ENCODE measurements at regions not wholly inside any gene's neighbourhood (a gene's known extent, or its start where the extent isn't known, plus 50 kb on each side); places are given as distances from the start of the nearest gene placed in this dataset.

DNA sequence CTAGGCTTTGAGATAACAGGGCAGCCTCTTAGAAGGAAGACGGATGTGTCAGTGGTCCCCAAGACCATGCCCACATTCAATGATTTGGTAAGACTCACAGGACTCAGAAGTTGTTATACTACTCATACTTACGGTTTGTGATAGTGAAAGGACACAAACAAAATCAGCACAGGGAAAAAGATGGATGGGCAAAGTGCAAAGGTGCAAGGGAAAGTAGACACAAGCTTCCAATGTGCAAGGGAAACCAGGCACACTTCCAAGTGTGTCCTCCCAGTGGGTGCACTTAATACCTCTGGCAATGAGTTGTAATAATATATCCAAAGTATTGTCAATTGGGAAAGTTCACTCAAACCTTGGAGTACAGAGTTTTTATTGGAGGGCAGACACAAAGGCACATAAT is 53.8 kb upstream of the VCX start:
- DNase-seq: no peak

DNA sequence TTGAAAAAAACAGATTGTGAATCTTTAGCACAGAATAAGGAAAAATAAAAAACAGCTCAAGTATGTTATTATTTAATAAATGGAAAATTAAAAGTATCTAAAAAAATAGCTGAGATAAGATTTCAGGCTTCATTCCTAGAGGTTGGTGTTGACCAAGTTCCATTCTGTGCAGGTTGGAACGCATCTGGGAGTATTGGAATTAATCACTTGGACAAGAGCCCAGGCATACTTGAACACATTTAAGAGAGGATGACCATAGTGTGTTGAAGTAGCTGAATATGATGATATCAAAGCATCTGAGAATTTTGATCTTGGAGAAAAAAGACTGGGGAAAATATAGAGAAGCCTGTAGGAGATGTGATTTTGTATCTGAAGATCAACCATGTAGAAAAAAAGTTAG is 54.6 kb upstream of the VCX start:
- DNase-seq: no peak

DNA sequence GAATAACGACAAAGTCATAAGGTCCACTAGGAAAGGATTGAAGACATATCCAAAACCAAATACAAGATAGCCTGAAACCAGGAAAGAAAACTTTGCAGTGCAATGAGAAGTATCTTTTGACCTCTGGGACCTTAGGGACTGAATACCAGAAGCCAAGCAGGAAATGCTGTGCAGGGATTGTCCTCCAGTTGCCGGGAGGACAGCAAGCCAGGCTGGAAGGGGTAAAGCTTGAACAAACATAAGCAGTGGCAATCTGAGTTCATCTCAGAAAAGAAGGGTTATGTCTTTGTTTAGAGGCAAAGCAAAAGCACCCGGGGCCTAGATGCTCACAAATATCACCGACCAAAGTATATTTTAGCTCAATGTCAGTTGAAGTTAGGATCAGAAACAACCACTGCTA is 55.3 kb upstream of the VCX start:
- no peak for DNase-seq

DNA sequence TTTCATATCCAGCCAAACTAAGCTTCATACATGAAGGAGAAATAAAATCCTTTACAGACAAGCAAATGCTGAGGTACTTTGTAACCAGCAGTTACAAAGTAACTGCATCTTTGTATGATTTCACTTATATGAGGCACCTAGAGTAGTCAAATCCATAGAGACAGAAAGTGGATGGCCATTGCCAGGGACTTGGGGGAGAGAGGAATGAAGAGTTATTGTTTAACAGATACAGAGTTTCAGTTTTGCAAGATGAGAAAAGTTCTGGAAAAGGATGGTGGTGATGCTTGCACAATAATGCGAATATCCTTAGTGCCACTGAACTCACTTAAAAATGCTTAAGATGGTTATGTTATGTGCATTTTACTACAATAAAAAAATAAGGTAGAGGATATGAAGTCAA is 58.4 kb upstream of the VCX start:
- DNase-seq: no peak

DNA sequence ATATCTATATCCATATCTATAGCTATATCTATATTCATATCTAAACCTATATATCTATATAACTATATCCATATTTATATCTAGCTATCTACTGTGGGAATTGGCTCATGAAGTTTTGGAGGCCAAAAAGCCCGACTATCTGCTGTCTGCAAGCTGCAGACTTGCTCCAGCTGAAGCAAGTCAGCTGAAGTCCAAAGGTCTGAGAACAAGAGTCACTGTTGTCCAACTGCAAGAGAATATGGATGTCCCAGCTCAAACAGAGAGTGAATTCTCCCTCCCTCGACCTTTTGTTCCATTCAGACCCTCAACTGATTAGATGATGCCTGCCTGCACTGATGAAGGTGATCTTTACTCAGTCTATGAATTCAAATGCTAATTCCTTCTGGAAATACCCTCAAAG is 63.3 kb upstream of the VCX start:
- no peak for DNase-seq

DNA sequence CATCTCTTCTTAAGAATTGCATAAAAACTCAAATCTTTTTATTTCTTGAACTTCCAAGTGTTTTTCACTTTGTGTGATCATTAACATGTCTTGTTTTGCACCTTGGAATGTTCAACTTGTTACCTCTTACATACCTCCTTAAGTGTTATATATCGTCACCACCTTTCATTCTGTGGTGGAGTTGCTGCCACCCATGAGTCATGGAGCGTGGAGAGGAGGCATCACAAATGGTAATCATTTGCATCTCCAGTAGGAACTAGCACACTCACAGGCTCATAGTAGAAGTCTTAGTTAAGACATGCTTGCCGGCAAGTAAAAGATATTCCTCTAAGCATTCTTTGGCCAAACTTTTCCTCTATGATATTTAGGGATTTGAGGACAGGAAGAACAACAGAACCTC is 67.0 kb upstream of the VCX start:
- no peak for DNase-seq

DNA sequence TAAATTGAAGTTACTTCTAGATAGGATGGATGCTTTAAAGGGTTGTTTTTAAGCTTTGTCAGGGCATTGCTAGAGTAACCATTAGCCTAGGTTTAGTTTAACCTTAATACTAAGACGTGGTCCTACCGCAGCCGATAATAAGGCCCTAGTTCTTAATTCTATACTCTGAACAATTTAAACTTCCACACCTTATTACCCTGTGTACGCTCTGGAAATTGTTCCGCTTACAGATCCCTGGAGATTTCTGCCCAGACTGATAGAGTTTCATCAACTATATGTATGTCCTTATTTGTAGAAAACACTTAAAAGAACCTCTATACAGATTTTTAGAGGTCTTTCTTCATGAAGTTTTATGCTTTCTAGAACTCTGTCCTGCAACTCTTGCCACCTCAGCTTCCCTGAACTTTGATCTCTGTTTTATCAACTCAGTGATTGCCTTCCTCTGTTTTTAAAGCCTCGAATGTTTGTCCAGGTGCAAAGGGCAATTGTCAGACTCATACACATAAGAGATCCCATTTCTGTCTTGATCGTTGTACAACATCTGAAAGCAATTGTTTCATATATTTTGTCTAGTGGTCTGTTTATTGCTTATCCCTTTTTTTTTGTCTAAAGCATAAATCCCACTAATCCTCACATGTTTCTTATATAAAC is 71.1 kb upstream of the VCX start:
- no peak for DNase-seq

DNA sequence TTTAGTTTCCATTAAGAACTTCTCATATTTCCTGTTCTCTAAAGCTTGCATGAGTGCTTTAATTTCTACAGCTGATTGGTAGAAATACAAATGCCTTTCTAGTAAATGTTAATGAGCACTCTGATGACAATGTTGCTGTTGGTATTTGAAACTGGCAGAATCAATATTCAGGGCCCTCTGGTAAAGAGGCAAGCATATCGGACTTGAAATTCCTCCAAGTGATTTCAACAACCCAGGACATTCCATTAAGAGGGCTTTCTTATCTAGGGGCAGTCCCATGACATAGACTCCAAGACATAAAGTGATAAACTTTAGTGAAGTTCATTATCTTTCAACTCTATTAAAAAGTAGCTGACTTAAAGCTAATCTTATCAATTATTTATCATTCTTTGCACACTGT is 83.1 kb upstream of the VCX start:
- DNase-seq: no peak

DNA sequence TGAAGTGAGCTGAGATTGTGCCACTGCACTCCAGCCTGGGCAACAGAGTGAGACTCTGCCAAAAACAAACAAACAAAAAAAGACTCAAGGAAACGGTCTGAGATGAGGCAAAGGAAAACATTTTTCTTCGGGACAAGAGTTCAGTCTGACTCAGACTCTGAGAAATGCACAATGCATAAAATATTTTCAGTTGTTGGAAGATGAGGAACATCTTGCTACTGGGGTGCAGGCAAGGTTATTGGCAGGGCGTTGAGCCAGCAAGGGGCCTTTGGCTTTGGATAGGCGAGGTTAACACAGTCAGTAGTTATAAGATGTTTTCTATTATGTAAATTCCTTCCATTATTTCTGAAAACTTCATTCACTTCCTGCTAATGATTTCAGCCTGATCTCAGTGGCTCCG is 96.1 kb upstream of the VCX start:
- DNase-seq: no peak

DNA sequence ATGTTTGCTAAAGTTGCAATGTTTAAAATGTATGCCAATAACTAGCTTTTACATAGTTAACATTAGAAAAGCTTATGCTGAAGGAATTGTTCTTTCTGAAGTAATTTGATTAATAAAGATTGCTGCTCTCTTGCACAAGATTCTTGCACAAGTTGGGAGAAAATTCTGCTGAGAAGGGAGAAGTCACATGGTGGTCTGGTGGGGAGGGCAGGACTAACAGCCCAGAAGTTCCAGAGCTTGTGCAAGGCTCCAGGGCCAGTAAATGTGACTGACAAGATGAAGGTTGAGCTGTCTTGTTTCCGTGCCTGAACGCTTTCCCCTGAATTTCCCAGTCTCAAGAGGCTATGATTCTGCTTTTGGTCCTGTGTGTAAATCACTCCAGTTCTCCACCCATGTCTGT is 112.9 kb upstream of the VCX start:
- DNase-seq: no peak

DNA sequence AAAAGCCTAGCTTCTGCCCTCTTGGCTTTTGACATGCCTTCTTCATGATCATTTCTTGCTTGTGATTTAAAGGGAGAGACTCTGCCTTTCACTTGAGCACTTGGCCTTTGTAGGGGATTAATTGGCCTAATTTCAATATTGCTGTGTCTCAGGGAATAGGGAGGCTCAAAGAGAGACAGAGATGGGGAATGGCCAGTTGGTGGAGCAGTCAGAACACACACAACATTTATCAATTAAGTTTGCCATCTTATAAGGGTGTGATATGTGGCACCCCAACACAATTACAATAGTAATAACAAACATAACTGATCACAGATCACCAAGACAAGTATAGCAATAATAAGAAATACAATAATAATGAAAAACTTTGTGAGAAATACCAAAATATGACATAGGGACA is 122.5 kb upstream of the VCX start:
- DNase-seq: no peak

DNA sequence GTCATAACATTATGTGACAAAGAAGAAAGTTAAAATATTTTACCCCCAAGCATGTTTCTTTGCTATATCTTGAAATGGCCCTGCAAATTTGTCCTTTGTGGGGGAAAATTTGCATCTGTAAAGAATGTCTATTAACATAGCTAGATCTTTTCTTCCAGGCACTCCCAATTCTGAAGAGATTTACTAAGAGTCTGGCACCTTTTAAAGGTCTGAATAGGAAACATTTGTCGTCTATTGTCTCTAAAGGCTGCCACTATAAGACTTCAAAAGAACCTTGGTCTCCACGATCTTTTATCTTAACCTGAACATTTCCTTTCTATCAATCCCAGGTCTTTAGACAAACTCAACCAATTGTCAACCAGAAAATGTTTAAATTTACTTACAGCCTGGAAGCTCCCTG is 128.6 kb upstream of the VCX start:
- no peak for DNase-seq

DNA sequence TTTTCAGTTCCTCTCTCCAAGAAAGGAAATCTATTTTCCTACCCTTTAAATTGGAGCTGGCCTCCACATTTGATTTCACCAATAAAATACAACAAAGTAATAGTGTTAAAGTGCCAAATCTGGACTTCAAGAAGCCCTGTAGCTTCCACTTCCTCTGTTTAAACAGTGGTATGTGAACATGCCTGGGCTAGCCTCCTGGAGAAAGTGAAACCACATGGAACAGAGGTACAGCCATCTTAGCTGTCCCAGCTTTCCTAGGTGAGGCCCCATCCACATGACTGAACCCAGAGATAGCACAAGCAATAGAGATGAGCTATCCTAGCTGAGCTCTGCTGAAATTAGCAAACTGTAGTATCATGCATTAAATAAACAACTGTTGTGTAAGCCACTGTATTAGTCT is 131.8 kb upstream of the VCX start:
- DNase-seq: no peak

DNA sequence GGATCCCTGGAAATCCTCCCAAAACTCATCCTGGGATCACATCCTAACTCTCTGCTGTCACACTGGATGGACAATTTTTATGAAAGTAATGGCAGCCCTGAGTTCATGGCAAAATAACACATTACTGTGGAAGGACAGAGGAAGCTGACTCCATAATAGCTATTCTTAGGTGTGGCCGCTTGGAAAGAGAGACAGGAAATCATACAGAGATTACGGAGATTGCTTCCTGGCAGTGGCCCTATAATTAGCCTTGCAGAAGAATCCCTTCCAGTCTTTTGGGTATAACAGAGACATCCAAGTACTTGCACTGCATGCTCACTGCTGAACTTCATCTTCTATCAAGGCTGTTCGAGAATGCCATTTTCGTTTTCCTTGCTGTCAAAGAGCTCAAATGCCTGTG is 133.1 kb upstream of the VCX start:
- DNase-seq: no peak

DNA sequence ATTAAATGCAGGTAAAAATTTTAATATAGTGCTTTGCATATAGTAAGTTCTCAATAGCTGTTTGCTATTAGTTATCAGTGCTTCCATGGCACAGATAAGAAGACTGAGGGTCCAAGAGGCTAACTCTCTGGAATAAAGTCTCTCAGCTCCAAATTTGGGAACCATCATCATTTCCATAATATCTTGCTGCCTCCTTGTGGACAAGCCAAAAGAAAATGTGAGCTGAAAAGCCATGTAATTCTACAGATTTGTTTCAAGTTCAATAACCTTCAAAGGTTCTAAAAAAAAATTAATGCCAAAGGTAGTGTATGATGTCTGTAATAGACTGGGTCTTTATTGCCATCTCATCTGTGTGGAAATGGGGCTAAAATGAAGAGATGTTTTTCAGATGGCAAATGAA is 136.9 kb upstream of the VCX start:
- no peak for DNase-seq

DNA sequence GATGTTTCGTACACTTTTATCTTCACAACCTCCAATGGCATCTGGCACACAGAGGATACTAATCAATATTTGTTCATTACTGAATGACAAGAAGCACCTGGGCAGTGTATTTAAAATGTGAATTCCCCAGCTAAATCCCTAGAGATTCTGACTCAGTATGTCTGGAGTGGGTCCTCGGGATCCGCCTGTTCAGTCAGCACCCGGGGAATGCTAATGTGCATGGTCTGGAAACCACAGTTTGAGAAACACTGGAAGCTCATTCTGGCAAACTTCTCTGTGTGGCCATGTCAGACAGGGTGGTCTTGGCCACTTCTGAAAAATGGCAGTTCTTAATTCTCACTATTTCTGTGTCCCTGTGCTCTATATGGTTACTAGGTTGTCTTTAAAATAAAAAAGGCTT is 138.8 kb upstream of the VCX start:
- no peak for DNase-seq

DNA sequence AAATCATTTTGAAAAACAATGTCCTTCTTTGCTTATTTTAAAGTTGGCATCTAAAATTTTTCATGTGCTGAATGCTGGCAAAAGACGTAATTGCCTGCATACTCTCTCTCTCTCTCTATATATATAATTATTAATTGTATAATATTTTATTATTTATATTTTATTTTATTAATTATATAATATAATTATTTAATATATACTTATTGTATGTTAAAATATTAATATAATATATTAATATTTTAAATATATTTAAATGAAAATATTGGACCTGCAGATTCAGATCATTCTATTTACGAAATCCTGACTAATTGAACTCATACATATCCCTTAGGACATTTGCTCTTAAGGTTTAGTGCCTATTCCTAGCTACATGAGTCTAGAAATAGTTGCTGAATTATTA is 144.7 kb upstream of the VCX start:
- DNase-seq: no peak

DNA sequence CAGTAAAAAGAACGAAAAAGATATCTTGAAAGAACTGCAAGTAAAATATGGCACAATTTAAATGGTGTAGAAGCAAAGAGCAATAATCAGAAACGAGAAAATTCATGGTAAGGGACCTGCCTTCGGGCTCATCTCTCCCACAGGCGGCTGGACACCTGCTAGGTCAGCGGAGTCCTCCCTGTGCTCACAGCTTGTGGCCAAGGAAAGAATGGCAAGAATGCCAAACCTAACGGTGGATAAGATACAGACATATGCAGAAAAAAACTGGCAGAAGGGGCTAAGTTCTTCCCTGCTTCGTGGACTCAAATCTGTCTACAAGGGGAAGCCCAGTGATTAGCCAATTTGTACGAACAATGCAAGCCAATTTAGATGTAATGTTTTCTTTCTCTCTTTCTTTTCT is 152.1 kb upstream of the VCX start:
- DNase-seq: no peak

DNA sequence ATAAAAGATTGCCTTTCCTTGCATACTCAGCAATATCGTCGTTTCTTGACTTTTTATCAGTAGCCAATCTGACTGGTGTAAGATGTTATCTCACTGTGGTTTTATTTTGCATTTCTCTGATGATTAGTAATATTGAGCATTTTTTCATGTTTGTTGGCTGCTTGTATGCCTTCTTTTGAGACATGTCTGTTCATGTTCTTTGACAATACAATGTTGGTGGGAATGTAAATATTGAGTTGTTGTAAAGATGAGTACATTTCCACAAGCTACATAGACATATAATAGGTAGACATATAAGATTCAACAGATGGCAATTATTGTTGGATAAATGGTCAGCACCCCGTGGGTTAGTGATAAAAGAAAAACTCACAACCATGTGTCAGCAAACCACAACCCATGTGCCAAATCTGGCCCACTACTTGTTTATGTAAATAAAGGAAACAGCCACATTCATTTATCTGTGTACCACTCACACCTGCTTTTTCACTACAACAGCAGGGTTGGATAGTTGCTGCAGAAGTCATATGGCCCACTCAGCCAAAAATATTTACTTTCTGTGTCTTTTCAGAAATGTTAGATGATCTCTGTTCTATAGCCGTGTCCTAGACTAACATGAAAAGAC is 153.1 kb upstream of the VCX start:
- no peak for DNase-seq

DNA sequence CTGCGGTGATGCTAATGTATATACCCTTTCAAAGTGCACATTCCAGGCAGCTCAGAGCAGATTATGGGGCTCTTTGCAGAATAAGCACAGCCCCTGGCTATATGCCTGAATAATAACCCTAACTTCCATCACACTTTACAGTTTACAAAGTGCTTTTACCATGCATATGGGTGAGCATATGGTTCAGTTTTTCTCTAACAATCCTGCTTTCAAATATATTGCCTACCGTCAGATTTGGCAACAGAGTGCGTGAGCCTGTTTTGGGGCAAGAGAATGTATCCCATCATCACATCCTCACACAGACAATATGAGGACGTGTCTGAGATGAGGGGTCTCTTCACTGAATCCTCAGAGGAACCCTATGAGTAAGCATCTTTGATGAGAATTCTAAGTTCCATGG is 162.8 kb upstream of the VCX start:
- DNase-seq: no peak

DNA sequence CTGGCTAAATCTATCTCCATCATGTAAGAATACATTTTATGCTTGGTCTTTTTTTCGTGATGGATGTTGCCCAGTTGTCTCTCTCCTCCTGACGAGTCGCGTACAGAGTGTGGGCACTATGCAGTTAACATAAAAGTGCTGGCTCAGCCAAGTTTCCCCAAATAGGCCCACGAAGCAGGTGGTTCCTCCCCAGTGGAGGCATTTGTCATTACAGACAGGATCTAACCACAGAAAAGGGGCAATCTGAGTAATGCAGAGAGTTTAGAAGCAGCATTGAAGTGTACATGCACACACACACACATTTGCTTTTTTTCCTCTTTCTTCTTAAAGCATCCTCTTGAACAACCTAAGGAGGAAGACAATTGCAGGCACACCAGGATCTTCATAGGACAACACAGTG is 188.7 kb upstream of the VCX start:
- DNase-seq: no peak

DNA sequence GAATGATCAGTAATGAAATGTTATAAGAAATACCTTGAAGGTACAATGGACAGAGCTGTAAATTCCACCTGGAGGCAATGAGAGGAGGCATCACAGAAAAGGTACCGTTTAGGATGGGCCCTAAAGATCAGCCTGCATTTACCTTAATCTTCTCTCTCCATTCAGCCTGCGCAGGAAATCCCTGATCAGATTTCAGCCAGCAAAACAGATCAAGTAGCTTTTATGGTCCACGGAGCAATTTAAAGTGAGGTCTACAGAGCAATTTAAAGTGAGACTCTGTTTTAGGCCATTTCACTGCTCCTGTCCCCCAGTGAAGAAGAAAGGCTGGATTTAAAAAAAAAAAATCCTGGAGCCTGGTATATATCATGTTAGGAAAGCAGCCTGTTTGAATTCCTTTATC is 195.1 kb upstream of the VCX start:
- no peak for DNase-seq

DNA sequence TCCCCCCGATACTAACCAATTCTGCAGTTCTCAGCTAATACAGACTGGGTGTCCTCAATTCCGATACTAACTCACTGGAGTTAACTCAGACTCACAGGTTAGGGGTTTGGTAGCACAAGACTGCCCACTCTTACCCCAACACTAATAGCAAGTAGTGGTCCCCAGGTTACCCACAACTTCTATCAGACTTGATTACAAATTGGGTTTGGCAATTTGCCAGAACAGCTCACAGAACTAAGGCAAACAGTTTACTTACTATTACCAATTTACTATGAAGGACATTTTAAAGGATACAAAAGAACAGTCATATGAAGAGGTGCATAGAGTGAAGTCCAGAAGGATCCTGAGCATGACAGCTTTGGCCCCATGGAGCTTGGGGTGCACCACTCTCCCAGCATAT is 201.8 kb upstream of the VCX start:
- no peak for DNase-seq

DNA sequence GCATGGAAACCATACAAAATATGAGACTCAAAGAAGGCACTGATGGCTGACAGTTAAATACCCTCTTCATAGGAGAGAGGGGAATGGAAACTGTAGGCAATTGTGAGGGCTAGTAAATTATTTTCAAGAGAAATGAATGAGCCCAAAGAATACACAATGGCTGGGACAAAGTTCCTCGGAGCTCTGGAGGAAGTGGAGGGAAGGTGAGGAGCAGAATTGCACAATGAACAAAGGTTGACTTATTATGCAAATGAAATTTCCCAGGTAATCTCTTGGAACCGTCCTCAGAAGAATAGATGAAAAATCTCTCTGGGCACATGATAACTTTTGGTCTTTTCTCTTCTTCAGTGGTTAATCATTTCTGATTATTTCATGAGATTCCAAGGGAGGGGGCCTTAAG is 202.6 kb upstream of the VCX start:
- DNase-seq: no peak

DNA sequence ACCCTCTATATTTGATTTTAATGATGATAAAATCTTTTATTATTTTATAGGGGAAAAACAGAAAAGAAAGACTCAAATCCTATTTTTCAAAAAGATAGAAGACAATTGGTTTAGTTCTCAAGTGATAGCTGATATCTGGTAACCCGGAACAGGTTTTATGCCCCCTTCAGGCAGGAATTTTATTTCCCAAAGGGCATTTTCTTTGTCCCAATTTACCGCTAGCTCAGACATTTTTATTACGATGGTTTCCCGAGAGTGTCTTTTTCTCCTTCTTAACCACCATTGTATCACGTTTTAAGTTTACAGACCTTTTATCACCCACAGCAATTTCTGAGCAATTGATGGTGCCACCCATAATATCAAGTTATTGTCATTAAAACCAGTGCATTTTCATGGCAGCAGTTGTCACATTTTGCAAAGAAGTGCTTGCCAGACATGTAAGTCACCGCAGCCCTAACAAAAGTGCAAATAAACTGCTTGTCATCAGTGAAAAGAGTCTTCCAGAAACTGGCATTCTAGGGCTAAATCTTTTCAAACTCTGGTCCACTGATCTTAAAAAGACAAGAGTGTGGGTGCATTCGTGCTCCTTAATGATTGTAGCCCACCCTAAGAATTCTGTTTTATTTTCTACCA is 204.8 kb upstream of the VCX start:
- DNase-seq: no peak

All from activated CD4-positive, alpha-beta T cell treated with anti-CD3 and anti-CD28 coated beads, Interleukin-2, Interleukin-6, amounts not matched to agents 100 ng/mL and 50 ng/mL, durations not matched to agents 16 hours and 8 hours (primary cell).